ENCODE measurements at regions not wholly inside any gene's neighbourhood (a gene's known extent, or its start where the extent isn't known, plus 50 kb on each side); places are given as distances from the start of the nearest gene placed in this dataset.

DNA sequence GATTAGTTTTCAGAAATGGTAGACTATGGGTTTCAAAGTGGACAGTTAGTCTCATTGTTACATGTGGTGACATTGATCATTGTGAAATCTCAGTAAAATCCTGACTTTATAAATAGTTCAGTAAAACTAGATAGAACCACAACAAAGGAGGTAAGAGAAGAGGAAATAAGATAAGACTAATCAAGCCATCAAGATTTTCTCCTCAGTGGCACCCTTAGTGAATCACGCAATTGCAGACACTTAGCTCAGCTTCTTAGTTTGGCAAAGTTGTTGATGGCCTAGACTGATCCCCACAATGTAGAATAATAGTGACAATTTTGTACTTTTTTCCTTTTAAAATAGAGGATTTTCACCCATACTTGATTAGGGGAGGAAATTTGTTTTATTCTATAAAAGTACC lies 426.7 kb upstream of the ITGA1 start:
- no peak for TF ChIP-seq EZH2phosphoT487 (IDR thresholded peaks at IDR 0.05; ENCODE audit: borderline replicate concordance, low read length)
- TF ChIP-seq, protein P1, sequence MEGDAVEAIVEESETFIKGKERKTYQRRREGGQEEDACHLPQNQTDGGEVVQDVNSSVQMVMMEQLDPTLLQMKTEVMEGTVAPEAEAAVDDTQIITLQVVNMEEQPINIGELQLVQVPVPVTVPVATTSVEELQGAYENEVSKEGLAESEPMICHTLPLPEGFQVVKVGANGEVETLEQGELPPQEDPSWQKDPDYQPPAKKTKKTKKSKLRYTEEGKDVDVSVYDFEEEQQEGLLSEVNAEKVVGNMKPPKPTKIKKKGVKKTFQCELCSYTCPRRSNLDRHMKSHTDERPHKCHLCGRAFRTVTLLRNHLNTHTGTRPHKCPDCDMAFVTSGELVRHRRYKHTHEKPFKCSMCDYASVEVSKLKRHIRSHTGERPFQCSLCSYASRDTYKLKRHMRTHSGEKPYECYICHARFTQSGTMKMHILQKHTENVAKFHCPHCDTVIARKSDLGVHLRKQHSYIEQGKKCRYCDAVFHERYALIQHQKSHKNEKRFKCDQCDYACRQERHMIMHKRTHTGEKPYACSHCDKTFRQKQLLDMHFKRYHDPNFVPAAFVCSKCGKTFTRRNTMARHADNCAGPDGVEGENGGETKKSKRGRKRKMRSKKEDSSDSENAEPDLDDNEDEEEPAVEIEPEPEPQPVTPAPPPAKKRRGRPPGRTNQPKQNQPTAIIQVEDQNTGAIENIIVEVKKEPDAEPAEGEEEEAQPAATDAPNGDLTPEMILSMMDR (conservative IDR thresholded peaks at IDR 0.05; ENCODE audit: low read depth, low read length): no peak

Data from PC-3 (cell line).